ENCODE measurements at regions not wholly inside any gene's neighbourhood (a gene's known extent, or its start where the extent isn't known, plus 50 kb on each side); places are given as distances from the start of the nearest gene placed in this dataset.

GRCh38 chr7:42596737-42597136 is 315.1 kb downstream of the C7orf25 start:
- Histone ChIP-seq H3K27me3 (ENCODE audit: insufficient read depth, low read length, poor library complexity) (peaks cover 4% of the 10 kb centered on the region), H3K4me1 (ENCODE audit: insufficient read depth, low read length) (no peaks in the 10 kb centered on the region), H3K9me3 (ENCODE audit: insufficient read depth, low read length, severe bottlenecking) (peaks cover 6% of the 10 kb centered on the region), H3K79me2 (ENCODE audit: insufficient read depth, low read length) (no peaks in the 10 kb centered on the region), H3K27ac (ENCODE audit: low read length) (no peak overlapping the region), H4K20me1 (ENCODE audit: insufficient read depth, low read length) (no peaks in the 10 kb centered on the region), H3K4me2 (ENCODE audit: insufficient read depth, low read length) (no peak overlapping the region), H2AFZ (ENCODE audit: low read depth, low read length) (no peak overlapping the region), H3K4me3 (ENCODE audit: low read depth in 1 of 2, low read length in 2 of 2) (no peak overlapping the region), H3K9ac (ENCODE audit: low read depth, low read length) (no peak overlapping the region), H3K36me3 (ENCODE audit: insufficient read depth, low read length) (no peaks in the 10 kb centered on the region)
- DNase-seq (no peak), ATAC-seq (ENCODE audit: insufficient read depth, low read depth) (no peak)
- no peak for TF ChIP-seq CTCF (IDR thresholded peaks at IDR 0.05; ENCODE audit: borderline replicate concordance, extremely low read depth, low read length, poor library complexity, severe bottlenecking)
- TF ChIP-seq EZH2 (IDR thresholded peaks at IDR 0.05; ENCODE audit: borderline replicate concordance, low read depth, low read length, severe bottlenecking) = no peak

- H3K4me2 ChIP-seq (ENCODE audit: insufficient read depth, low read length) = no peak overlapping the region
- no peak overlapping the region for H2AFZ ChIP-seq (ENCODE audit: low read depth, low read length)
- H3K27me3 ChIP-seq (ENCODE audit: insufficient read depth, low read length, poor library complexity) = peaks cover 4% of the 10 kb centered on the region
- H4K20me1 ChIP-seq (ENCODE audit: insufficient read depth, low read length) = no peaks in the 10 kb centered on the region
- H3K4me1 ChIP-seq (ENCODE audit: insufficient read depth, low read length) = no peaks in the 10 kb centered on the region
- ATAC-seq (ENCODE audit: insufficient read depth, low read depth) (no peak), DNase-seq (no peak)
- no peaks in the 10 kb centered on the region for H3K36me3 ChIP-seq (ENCODE audit: insufficient read depth, low read length)
- H3K79me2 ChIP-seq (ENCODE audit: insufficient read depth, low read length) = no peaks in the 10 kb centered on the region
- H3K9ac ChIP-seq (ENCODE audit: low read depth, low read length) = no peak overlapping the region
- H3K27ac ChIP-seq (ENCODE audit: low read length) = no peak overlapping the region
- peaks cover 6% of the 10 kb centered on the region for H3K9me3 ChIP-seq (ENCODE audit: insufficient read depth, low read length, severe bottlenecking)
- TF ChIP-seq CTCF (IDR thresholded peaks at IDR 0.05; ENCODE audit: borderline replicate concordance, extremely low read depth, low read length, poor library complexity, severe bottlenecking) (no peak), EZH2 (IDR thresholded peaks at IDR 0.05; ENCODE audit: borderline replicate concordance, low read depth, low read length, severe bottlenecking) (no peak)
- no peak overlapping the region for H3K4me3 ChIP-seq (ENCODE audit: low read depth in 1 of 2, low read length in 2 of 2)
These were observed 318.0 kb downstream of the C7orf25 start for GRCh38 chr7:42593860-42594259.

- Histone ChIP-seq H3K9ac (ENCODE audit: low read depth, low read length) (no peak overlapping the region), H4K20me1 (ENCODE audit: insufficient read depth, low read length) (no peaks in the 10 kb centered on the region)
These were observed 321.0 kb downstream of the C7orf25 start for GRCh38 chr7:42590771-42591310.

More at GRCh38 chr7:42590771-42591310, 321.0 kb downstream of the C7orf25 start:
- ATAC-seq (ENCODE audit: insufficient read depth, low read depth) (no peak), DNase-seq (no peak)
- Histone ChIP-seq H3K27me3 (ENCODE audit: insufficient read depth, low read length, poor library complexity) (peaks cover 4% of the 10 kb centered on the region), H3K4me2 (ENCODE audit: insufficient read depth, low read length) (no peak overlapping the region), H3K36me3 (ENCODE audit: insufficient read depth, low read length) (no peaks in the 10 kb centered on the region), H3K4me3 (ENCODE audit: low read depth in 1 of 2, low read length in 2 of 2) (no peak overlapping the region), H3K9me3 (ENCODE audit: insufficient read depth, low read length, severe bottlenecking) (peaks cover 6% of the 10 kb centered on the region), H3K4me1 (ENCODE audit: insufficient read depth, low read length) (no peaks in the 10 kb centered on the region), H3K79me2 (ENCODE audit: insufficient read depth, low read length) (no peaks in the 10 kb centered on the region), H2AFZ (ENCODE audit: low read depth, low read length) (no peak overlapping the region), H3K27ac (ENCODE audit: low read length) (no peak overlapping the region)
- TF ChIP-seq CTCF (IDR thresholded peaks at IDR 0.05; ENCODE audit: borderline replicate concordance, extremely low read depth, low read length, poor library complexity, severe bottlenecking) (no peak), EZH2 (IDR thresholded peaks at IDR 0.05; ENCODE audit: borderline replicate concordance, low read depth, low read length, severe bottlenecking) (no peak)

Data from DND-41 (cell line).